GM12878 (cell line): ENCODE measurements at regions not wholly inside any gene's neighbourhood (a gene's known extent, or its start where the extent isn't known, plus 50 kb on each side); places are given as distances from the start of the nearest gene placed in this dataset.

ENCODE experiments used
- ATAC-seq: fragments of 200-7000 bp; cut with Tn5 transposase; 3 replicates; pipeline ENCODE4 v1.9.1; 2020; ENCODE audit warnings: mild to moderate bottlenecking, moderate library complexity
- BruUV-seq: library from RNA; stranded (reverse); fragments of 400-500 nt; replicated peaks from 2 replicates; lab custom pipeline; 2021; lab: Mats Ljungman, UMichigan
- CTCF ChIA-PET: fragments of 300-600 bp; sonication (Branson Sonifier 250); formaldehyde crosslinking; extraction: SDS; loops from one replicate; lab custom pipeline; 2021; ENCODE audit warnings: inconsistent platforms; lab: Yijun Ruan, JAX
- POLR2A ChIA-PET: fragments of 350-600 bp; formaldehyde crosslinking; extraction: SDS; loops from one replicate; lab custom pipeline; 2021; ENCODE audit warnings: inconsistent platforms; lab: Charles Lee
- RAD21 ChIA-PET: fragments of 300-600 bp; sonication (Branson Sonifier 250); formaldehyde crosslinking; loops from one replicate; lab custom pipeline; 2023; ENCODE audit warnings: antibody characterized with exemption; ENCODE audit not compliant: unreplicated experiment; lab: Charles Lee
- SMC1A ChIA-PET: fragments of 300-600 bp; sonication (Branson Sonifier 250); formaldehyde crosslinking; loops from one replicate; lab custom pipeline; 2023; ENCODE audit not compliant: unreplicated experiment, uncharacterized antibody; lab: Charles Lee
- DNase-seq: peaks from one replicate; pipeline ENCODE4 v3.0.0-alpha.2; 2011; ENCODE audit warnings: low read depth, low spot score
- FAIRE-seq: peaks from 3 replicates; lab custom pipeline; 2011; peaks lifted over from hg19 to GRCh38; lab: Jason Lieb, UNC
- H2AFZ ChIP-seq: 2 replicates; pipeline ENCODE4 v1.6.0; 2011; ENCODE audit warnings: low read depth, low read length, control low read depth; ENCODE audit not compliant: control insufficient read depth
- H3K27ac ChIP-seq: 2 replicates; pipeline ENCODE4 v1.5.1; 2011; ENCODE audit warnings: control low read depth; ENCODE audit not compliant: control insufficient read depth, insufficient read depth
- H3K27me3 ChIP-seq, 2 experiments: replicated peaks in 1 of 2; 2 replicates each; pipeline versions ENCODE4 v1.6.0 to v1.6.1; 2011; ENCODE audit warnings: low read length in 1 of 2; ENCODE audit not compliant: control insufficient read depth in 2 of 2, insufficient read depth in 2 of 2
- H3K36me3 ChIP-seq, 2 experiments: 2 replicates each; pipeline ENCODE4 v1.5.1; 2011; ENCODE audit warnings: low read length in 1 of 2; ENCODE audit not compliant: control insufficient read depth in 2 of 2, insufficient read depth in 2 of 2
- H3K4me1 ChIP-seq: 2 replicates; pipeline ENCODE4 v1.6.1; 2011; ENCODE audit warnings: mild to moderate bottlenecking, low read length, moderate library complexity, mixed read lengths; ENCODE audit not compliant: control insufficient read depth, insufficient read depth
- H3K4me2 ChIP-seq: 2 replicates; pipeline ENCODE4 v1.6.0; 2011; ENCODE audit warnings: control low read depth; ENCODE audit not compliant: control insufficient read depth, insufficient read depth
- H3K4me3 ChIP-seq: fragments of 200-600 bp; sonication (generic); 2 replicates; pipeline ENCODE4 v1.5.1; 2016
- H3K79me2 ChIP-seq: 2 replicates; pipeline ENCODE4 v1.6.0; 2011; ENCODE audit warnings: low read length; ENCODE audit not compliant: control insufficient read depth, insufficient read depth
- H3K9ac ChIP-seq: 2 replicates; pipeline ENCODE4 v1.8.0; 2011; ENCODE audit warnings: low read length, control low read depth, mixed read lengths; ENCODE audit not compliant: control insufficient read depth, insufficient read depth
- H3K9me3 ChIP-seq: replicated peaks from 3 replicates; pipeline ENCODE4 v1.5.1; 2011; ENCODE audit warnings: mild to moderate bottlenecking, low read length; ENCODE audit not compliant: control insufficient read depth, insufficient read depth
- H4K20me1 ChIP-seq: 2 replicates; pipeline ENCODE4 v1.6.0; 2011; ENCODE audit not compliant: control insufficient read depth, insufficient read depth
- EGR1 ChIP-seq, 2 experiments: IDR thresholded peaks; 1 replicate in 1 of 2; 2 replicates in 1 of 2; pipeline ENCODE4 v1.6.1; 2011 to 2012; ENCODE audit warnings: low read depth in 2 of 2, low read length in 2 of 2, borderline replicate concordance in 1 of 2, mild to moderate bottlenecking in 1 of 2, moderate library complexity in 1 of 2
- HSF1 ChIP-seq: fragments of 150-350 bp; IDR thresholded peaks from 2 replicates; pipeline ENCODE4 v1.6.1; 2014; ENCODE audit warnings: mild to moderate bottlenecking, low read depth, low read length
- JUND ChIP-seq: IDR thresholded peaks from 2 replicates; pipeline ENCODE4 v1.6.1; 2012; ENCODE audit warnings: low read depth, mild to moderate bottlenecking, low read length, improper control_type of control experiment, moderate library complexity
- PAX8 ChIP-seq: fragments of 450-650 bp; IDR thresholded peaks from 2 replicates; pipeline ENCODE4 v1.6.1; 2017; ENCODE audit warnings: mild to moderate bottlenecking, moderate library complexity
- POLR2AphosphoS5 ChIP-seq: IDR thresholded peaks from 2 replicates; pipeline ENCODE4 v1.6.1; 2011; ENCODE audit warnings: mild to moderate bottlenecking, low read length, inconsistent platforms
- REST ChIP-seq: IDR thresholded peaks from 2 replicates; pipeline ENCODE4 v1.6.1; 2012; ENCODE audit warnings: mild to moderate bottlenecking, low read depth, low read length
- SPI1 ChIP-seq: IDR thresholded peaks from 2 replicates; pipeline ENCODE4 v1.6.1; 2011; ENCODE audit warnings: low read depth, mild to moderate bottlenecking, low read length, moderate library complexity, borderline replicate concordance; ENCODE audit not compliant: insufficient read depth
- STAT3 ChIP-seq: IDR thresholded peaks from 2 replicates; pipeline ENCODE4 v1.6.1; 2011; ENCODE audit warnings: low read depth, low read length, improper control_type of control experiment
- SUPT20H ChIP-seq: IDR thresholded peaks from 2 replicates; pipeline ENCODE4 v1.6.1; 2011; ENCODE audit warnings: low read depth, mild to moderate bottlenecking, low read length, moderate library complexity, borderline replicate concordance; ENCODE audit not compliant: control insufficient read depth
- TBL1XR1 ChIP-seq: IDR thresholded peaks from 2 replicates; pipeline ENCODE4 v1.6.1; 2012; ENCODE audit warnings: low read depth, low read length, improper control_type of control experiment
- ZNF687 ChIP-seq: fragments of 450-650 bp; IDR thresholded peaks from 2 replicates; pipeline ENCODE4 v1.6.1; 2017; ENCODE audit warnings: mild to moderate bottlenecking, moderate library complexity
- WGBS: methylation state at CpG from one replicate; pipeline ENCODE4 v1.1.6; 2016; ENCODE audit warnings: low lambda C conversion rate; ENCODE audit not compliant: insufficient replicate concordance, insufficient coverage; ENCODE audit errors: missing lambda C conversion rate; 5-methylcytosine and 5-hydroxymethylcytosine counted together
- in situ Hi-C: fragments of 300-500 bp; cut with MboI; formaldehyde crosslinking; loops from 9 replicates; pipeline ENCODE4 v1.14.3; 2018; ENCODE audit warnings: mixed read lengths
- intact Hi-C: fragments of 100-400 bp; cut with micrococcal nuclease; formaldehyde crosslinking; loops from one replicate; pipeline ENCODE4 v1.14.2; 2022; ENCODE audit not compliant: unreplicated experiment

DNA sequence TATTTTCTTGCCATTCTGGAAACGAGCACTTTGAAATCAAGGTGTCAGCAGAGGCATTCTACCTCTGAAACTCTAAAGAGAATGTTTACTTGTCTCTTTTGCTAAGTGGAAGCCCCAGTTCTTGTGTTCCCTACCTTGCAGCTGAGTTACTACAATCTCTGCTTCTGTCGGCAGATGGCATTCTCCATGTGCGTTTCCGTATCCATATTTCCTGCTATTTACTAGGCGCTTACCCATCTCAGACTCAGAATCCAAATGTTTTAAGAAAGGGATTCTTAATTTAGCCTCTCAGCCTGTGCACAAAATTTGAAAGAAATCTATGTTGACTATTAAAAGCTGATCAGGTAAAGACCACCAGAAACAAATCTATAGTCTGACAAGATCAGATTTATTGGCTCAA lies 221.3 kb upstream of the FTMT start (continued):
- TF ChIP-seq HSF1 (no peak), SUPT20H (no peak), JUND (no peak)

DNA sequence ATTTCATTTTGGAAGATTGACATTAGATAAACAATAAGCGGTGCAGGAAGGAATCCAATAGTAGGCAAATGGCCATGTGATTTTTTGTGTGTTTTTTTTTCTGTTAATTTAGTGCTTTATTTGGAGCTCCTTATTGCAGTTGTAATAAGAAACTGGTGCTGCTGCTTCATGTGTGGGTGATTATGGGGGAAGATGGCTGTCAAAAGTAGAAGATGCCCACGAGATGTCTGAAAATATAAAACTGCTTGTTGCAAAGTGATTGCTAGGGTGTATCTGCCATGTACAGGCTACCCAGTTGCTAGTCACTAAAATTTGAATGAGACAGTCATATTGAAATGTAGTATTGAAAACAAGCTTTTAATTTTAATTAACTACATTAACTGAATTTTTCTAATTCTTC lies 216.7 kb upstream of the FTMT start:
- H3K27me3 ChIP-seq = no peaks in the 10 kb centered on the region
- no peak overlapping the region for H3K27ac ChIP-seq
- FAIRE-seq = no peak
- ChIA-PET CTCF (no interaction called here), POLR2A (no interaction called here), SMC1A (no interaction called here), RAD21 (no interaction called here)
- H3K79me2 ChIP-seq = no peaks in the 10 kb centered on the region
- no peaks in the 10 kb centered on the region for H3K36me3 ChIP-seq
- H3K4me3 ChIP-seq = no peak overlapping the region
- H2AFZ ChIP-seq = no peak overlapping the region
- H3K9ac ChIP-seq = no peak overlapping the region
- no peaks in the 10 kb centered on the region for H4K20me1 ChIP-seq
- no peaks in the 10 kb centered on the region for H3K9me3 ChIP-seq
- in situ Hi-C loops = no loop called here
- no TSS peak for BruUV-seq
- no peaks in the 10 kb centered on the region for H3K4me1 ChIP-seq
- 47% methylated on average over 2 of the region's 2 CpGs for WGBS
- no peak for ATAC-seq
- TF ChIP-seq REST (no peak), ZNF687 (no peak), PAX8 (no peak), STAT3 (no peak), SPI1 (no peak), POLR2AphosphoS5 (no peak), TBL1XR1 (no peak), EGR1 (IDR thresholded peaks at IDR 0.05; ENCODE audit: borderline replicate concordance in 1 of 2, low read depth in 2 of 2, low read length in 2 of 2) (no peak)
- intact Hi-C loops = no loop called here
- H3K4me2 ChIP-seq = no peak overlapping the region
- DNase-seq = no peak
